Astrocyte (in vitro differentiated cells and primary cell): ENCODE measurements at regions not wholly inside any gene's neighbourhood (a gene's known extent, or its start where the extent isn't known, plus 50 kb on each side); places are given as distances from the start of the nearest gene placed in this dataset.

Experiments used
- CTCF ChIP-seq: IDR thresholded peaks from 2 replicates; pipeline ENCODE4 v1.5.1; 2011; ENCODE audit warnings: low read depth, mild to moderate bottlenecking, inconsistent platforms, low read length, moderate library complexity; ENCODE audit not compliant: insufficient read depth
- EZH2 ChIP-seq: IDR thresholded peaks from 2 replicates; pipeline ENCODE4 v1.6.1; 2012; ENCODE audit warnings: mild to moderate bottlenecking, low read length, inconsistent platforms; ENCODE audit not compliant: insufficient read depth

DNA sequence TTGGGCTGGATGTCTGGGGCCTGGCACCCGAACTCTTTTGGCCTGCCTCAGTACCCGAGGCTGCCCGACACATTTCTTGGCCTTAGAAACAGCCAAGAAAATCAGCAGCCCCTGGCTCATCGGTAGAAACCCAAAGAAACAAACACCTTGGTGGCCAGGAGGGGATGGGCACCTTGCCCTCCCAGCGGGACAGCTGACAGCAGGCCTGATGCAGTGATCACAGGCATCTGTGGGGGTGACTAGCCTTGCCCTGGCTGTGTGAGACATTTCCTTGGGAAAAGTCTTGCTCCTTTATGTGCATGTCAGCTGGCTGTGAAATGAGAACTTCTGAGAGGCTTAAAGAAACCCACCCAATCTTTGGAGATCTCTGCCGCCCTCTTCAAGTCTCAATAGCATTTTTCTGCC, 60.9 kb downstream of the SMIM38 start:
- no peak for TF ChIP-seq CTCF
- TF ChIP-seq EZH2: no peak
